SJSA1 (cell line): ENCODE measurements at regions not wholly inside any gene's neighbourhood (a gene's known extent, or its start where the extent isn't known, plus 50 kb on each side); places are given as distances from the start of the nearest gene placed in this dataset.

ENCODE experiments used
- DNase-seq, 2 experiments: peaks; one replicate each; pipeline ENCODE4 v3.0.0-alpha.2; 2015 to 2020; ENCODE audit warnings: low spot score in 2 of 2, low read depth in 1 of 2
- H3K27ac ChIP-seq: fragments of 250-450 bp; sonication (Bioruptor Pico); 2 replicates; pipeline ENCODE4 v1.5.1; 2020; ENCODE audit warnings: mild to moderate bottlenecking, moderate library complexity
- H3K27me3 ChIP-seq: fragments of 250-450 bp; sonication (Bioruptor Pico); replicated peaks from 2 replicates; pipeline ENCODE4 v1.5.1; 2020; ENCODE audit warnings: mild to moderate bottlenecking, moderate library complexity
- H3K36me3 ChIP-seq: fragments of 250-450 bp; sonication (Bioruptor Pico); 2 replicates; pipeline ENCODE4 v1.5.1; 2020; ENCODE audit warnings: mild to moderate bottlenecking
- H3K4me1 ChIP-seq: fragments of 250-450 bp; sonication (Bioruptor Pico); replicated peaks from 2 replicates; pipeline ENCODE4 v1.6.1; 2021; ENCODE audit warnings: mild to moderate bottlenecking
- H3K4me3 ChIP-seq: fragments of 250-450 bp; sonication (Bioruptor Pico); 2 replicates; pipeline ENCODE4 v1.5.1; 2020; ENCODE audit warnings: mild to moderate bottlenecking
- H3K9me3 ChIP-seq: fragments of 250-450 bp; sonication (Bioruptor Pico); replicated peaks from 2 replicates; pipeline ENCODE4 v1.5.1; 2020; ENCODE audit warnings: mild to moderate bottlenecking

DNA sequence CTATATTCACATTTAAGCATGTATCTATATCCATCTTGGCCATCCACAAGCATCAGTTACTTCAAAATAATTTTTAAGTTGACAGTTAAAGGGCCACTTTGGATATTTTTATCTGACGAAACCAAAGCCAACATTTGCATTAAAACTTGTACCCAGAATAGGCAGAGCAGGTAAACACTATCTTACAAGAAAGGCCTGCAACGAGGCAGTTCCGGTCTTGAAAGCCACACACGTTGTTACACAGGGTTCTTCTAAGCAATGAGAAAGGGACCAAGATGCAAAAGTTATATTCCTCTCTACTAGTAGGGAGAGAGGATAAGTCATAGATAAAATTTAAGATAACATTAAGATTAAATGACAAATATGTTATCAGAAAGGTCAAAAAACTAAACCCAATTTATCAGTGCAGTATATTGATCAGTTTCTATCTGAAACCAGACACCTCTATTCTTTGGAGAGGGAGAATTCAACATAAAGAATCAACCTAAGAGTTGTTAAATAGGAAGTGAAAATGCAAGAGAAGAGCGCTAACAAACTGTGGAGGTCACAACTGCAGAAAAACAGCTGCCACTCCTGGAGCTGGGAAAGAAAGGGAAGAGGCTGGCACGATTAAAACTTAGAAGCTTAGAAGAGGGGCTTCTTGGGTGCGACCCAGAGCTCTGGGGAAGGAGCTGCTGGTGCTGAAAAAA, 701.3 kb downstream of the TNS3 start:
- Histone ChIP-seq H3K4me3 (no peak overlapping the region), H3K9me3 (no peaks in the 10 kb centered on the region), H3K4me1 (no peaks in the 10 kb centered on the region), H3K36me3 (no peaks in the 10 kb centered on the region), H3K27me3 (no peaks in the 10 kb centered on the region), H3K27ac (no peak overlapping the region)
- no peak for DNase-seq

GRCh38 chr7:46879783-46880182, 702.1 kb downstream of the TNS3 start:
- Histone ChIP-seq H3K4me3 (no peak overlapping the region), H3K9me3 (no peaks in the 10 kb centered on the region), H3K36me3 (no peaks in the 10 kb centered on the region), H3K4me1 (no peaks in the 10 kb centered on the region), H3K27me3 (no peaks in the 10 kb centered on the region), H3K27ac (no peak overlapping the region)
- DNase-seq, result no peak

DNA sequence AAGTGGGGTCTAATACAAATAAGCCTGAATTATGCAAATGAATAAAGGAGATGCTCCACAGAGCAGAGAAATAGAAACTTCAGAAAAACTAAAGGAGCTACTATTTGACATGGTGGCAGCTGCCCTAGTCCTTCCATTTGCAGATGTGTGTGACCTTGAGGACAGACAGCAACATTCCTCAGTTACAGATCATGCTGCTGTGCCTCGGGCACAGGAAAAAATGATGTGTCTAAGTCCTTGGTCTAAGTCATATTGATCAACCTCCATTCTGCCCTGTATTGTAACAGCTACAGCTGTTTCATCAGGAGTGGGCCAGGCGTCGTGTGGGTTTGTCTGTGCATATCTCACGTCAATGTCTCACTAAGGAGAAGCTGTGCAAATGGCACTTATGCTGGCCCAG, 710.4 kb downstream of the TNS3 start:
- DNase-seq, result no peak
- Histone ChIP-seq H3K4me3 (no peak overlapping the region), H3K9me3 (no peaks in the 10 kb centered on the region), H3K4me1 (peaks cover 9% of the 10 kb centered on the region), H3K36me3 (no peaks in the 10 kb centered on the region), H3K27ac (no peak overlapping the region), H3K27me3 (no peaks in the 10 kb centered on the region)

DNA sequence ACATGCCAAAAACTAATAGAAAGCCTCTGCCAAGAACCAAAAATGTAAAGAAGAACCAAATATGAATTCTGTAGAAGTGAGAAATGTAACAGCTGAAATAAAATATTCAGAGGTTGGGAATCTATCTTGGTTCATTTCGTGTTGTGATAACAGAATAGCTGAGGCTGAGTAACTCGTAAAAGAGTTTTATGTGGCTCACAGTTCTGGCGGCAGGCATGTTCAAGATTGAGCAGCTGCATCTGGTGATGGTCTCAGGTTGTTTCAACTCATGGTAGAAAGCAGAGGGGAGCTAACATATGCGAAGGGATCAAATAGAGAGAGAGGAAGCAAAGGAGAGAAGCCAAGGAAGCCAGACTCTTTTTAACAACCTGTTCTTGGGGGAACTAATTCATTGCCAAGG, 717.2 kb downstream of the TNS3 start:
- Histone ChIP-seq H3K27ac (no peak overlapping the region), H3K4me3 (no peak overlapping the region), H3K9me3 (no peaks in the 10 kb centered on the region), H3K4me1 (no peaks in the 10 kb centered on the region), H3K27me3 (no peaks in the 10 kb centered on the region), H3K36me3 (no peaks in the 10 kb centered on the region)
- no peak for DNase-seq

GRCh38 chr7:46859963-46860475, 721.9 kb downstream of the TNS3 start:
- no peaks in the 10 kb centered on the region for H3K9me3 ChIP-seq
- H3K36me3 ChIP-seq, result no peaks in the 10 kb centered on the region
- no peak overlapping the region for H3K27ac ChIP-seq
- no peak overlapping the region for H3K4me3 ChIP-seq
- peaks cover 3% of the 10 kb centered on the region; the same call in 1 of the 2 replicates for H3K4me1 ChIP-seq
- DNase-seq, result no peak
- H3K27me3 ChIP-seq, result no peaks in the 10 kb centered on the region

- H3K9me3 ChIP-seq, result no peaks in the 10 kb centered on the region
- H3K4me3 ChIP-seq, result no peak overlapping the region
- no peaks in the 10 kb centered on the region for H3K27me3 ChIP-seq
- no peak overlapping the region for H3K27ac ChIP-seq
- DNase-seq, result no peak
- peaks cover 10% of the 10 kb centered on the region for H3K4me1 ChIP-seq
- H3K36me3 ChIP-seq, result no peaks in the 10 kb centered on the region
Observed at GRCh38 chr7:46855851-46856250, 726.1 kb downstream of the TNS3 start.

GRCh38 chr7:46854958-46855473, 726.9 kb downstream of the TNS3 start:
- no peaks in the 10 kb centered on the region for H3K9me3 ChIP-seq
- no peak overlapping the region for H3K27ac ChIP-seq
- peaks cover 19% of the 10 kb centered on the region for H3K4me1 ChIP-seq
- no peaks in the 10 kb centered on the region for H3K27me3 ChIP-seq
- H3K36me3 ChIP-seq, result no peaks in the 10 kb centered on the region
- no peak for DNase-seq
- no peak overlapping the region for H3K4me3 ChIP-seq

GRCh38 chr7:46853451-46853850, 728.5 kb downstream of the TNS3 start:
- Histone ChIP-seq H3K36me3 (no peaks in the 10 kb centered on the region), H3K4me3 (no peak overlapping the region), H3K4me1 (peaks cover 34% of the 10 kb centered on the region), H3K9me3 (no peaks in the 10 kb centered on the region), H3K27ac (no peak overlapping the region), H3K27me3 (no peaks in the 10 kb centered on the region)
- DNase-seq, result no peak

- H3K4me3 ChIP-seq, result no peak overlapping the region
- no peak overlapping the region for H3K27ac ChIP-seq
- H3K9me3 ChIP-seq, result no peaks in the 10 kb centered on the region
- no peak for DNase-seq
- H3K4me1 ChIP-seq, result peaks cover 39% of the 10 kb centered on the region
- H3K27me3 ChIP-seq, result no peaks in the 10 kb centered on the region
- H3K36me3 ChIP-seq, result no peaks in the 10 kb centered on the region
Observed at GRCh38 chr7:46852795-46853194, 729.1 kb downstream of the TNS3 start.

DNA sequence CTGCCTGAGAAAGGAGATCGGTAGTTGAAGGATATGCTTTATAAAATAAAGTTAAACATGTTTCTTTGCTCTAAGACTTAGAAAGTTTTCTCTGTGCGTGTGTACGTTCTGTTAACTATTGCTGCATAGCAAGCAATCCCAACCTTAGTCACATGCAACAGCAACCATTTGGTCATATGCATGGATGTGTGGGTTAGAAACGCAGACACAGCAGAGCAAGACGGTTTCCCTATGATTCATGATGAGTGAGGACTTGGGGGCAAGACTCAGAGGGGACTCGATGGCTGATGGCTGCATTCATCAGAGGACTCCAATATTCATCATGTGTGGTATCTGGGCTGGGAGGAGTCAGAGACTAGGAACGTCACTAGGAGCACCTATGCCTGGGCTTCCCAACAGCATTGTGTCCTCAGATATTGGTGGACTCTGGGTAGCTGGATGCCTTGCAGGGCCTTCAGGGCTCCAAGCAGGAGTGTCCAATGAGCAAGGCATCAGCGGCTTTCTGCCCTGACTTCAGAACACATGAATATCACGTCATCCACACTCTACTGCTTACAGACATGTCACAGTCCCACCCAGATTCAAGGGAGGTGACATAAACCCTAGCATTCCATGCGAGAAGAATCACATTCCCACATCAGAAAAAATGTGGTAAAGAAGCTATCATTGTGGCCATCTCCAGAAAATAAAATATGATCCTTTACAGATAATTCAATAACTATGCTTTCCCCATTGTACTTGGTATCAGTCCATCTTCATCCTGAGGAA, 731.2 kb downstream of the TNS3 start:
- DNase-seq, result peak; percentile 59 to 71
- no peak overlapping the region for H3K4me3 ChIP-seq
- no peaks in the 10 kb centered on the region for H3K36me3 ChIP-seq
- H3K4me1 ChIP-seq, result peaks cover 39% of the 10 kb centered on the region
- H3K27ac ChIP-seq, result peak overlapping the region; percentile 81
- no peaks in the 10 kb centered on the region for H3K9me3 ChIP-seq
- H3K27me3 ChIP-seq, result no peaks in the 10 kb centered on the region

DNA sequence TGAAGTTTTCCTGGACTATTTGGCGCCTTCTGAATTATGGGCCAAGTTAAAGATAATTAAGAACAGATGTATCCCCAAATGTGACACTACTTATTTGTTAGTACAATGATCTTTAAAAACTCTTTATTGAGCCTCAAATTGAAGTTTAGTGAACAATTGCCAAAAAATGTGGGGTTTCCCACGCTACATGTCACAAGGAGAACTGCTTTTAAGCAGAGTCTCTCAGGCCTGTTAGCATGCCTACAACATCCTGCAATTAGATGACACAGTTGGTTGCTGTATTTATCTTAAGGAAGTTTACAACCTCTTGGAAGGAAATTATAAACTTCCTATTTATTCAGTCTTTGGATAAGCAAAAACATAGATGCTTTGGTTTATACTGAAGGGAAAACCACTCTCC, 733.0 kb downstream of the TNS3 start:
- Histone ChIP-seq H3K27me3 (no peaks in the 10 kb centered on the region), H3K36me3 (no peaks in the 10 kb centered on the region), H3K27ac (peak overlapping the region; percentile 81), H3K4me3 (no peak overlapping the region), H3K4me1 (peaks cover 33% of the 10 kb centered on the region), H3K9me3 (no peaks in the 10 kb centered on the region)
- peak; percentile 57 to 80 for DNase-seq

DNA sequence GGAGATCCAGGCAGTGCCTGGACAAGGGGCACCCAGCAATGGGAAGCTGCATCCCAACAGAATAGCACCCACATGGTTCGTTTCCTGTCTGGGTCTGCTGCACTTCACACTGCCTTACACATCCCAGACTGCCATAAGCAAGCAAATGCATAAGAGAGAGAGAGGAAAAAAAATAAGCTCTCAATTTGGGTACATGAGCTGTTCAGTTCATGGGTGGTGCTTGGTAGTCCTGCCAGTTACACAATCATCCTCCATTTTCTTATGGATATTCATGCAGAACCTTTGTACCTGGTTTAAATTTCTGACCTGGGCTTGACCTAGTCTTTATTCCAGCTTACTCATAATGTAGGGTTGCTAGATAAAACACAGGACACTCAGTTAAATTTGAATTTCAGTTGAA, 733.6 kb downstream of the TNS3 start:
- Histone ChIP-seq H3K9me3 (no peaks in the 10 kb centered on the region), H3K27ac (peak overlapping the region; percentile 81), H3K4me1 (peaks cover 33% of the 10 kb centered on the region), H3K36me3 (no peaks in the 10 kb centered on the region), H3K4me3 (no peak overlapping the region), H3K27me3 (no peaks in the 10 kb centered on the region)
- DNase-seq, result peak in 1 of 2 experiments; percentile 7

- Histone ChIP-seq H3K4me3 (no peak overlapping the region), H3K36me3 (no peaks in the 10 kb centered on the region), H3K27me3 (no peaks in the 10 kb centered on the region), H3K9me3 (no peaks in the 10 kb centered on the region), H3K27ac (no peak overlapping the region), H3K4me1 (peaks cover 33% of the 10 kb centered on the region)
- no peak for DNase-seq
Observed at GRCh38 chr7:46847126-46847525, 734.8 kb downstream of the TNS3 start.

DNA sequence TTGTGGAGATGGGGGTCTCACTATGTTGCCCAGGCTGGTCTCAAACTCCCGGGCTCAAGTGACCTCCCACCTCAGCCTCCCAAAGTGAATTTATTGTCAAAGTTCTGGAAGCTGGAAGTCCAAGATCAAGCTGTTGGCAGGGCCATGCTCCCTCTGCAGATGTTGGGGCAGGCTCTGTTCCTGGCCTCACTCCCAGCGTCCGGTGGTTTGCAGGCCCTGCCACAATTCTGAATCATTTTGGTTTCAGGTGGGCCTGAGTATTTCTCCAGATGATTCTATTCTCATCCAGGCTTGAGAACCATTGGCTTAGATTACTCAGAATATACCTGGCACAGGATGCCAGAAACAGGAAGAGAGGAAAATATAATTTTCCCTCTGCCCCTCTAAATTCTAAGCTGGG, 737.4 kb downstream of the TNS3 start:
- no peaks in the 10 kb centered on the region for H3K36me3 ChIP-seq
- no peak overlapping the region for H3K4me3 ChIP-seq
- H3K9me3 ChIP-seq, result no peaks in the 10 kb centered on the region
- no peak for DNase-seq
- no peak overlapping the region for H3K27ac ChIP-seq
- no peaks in the 10 kb centered on the region for H3K27me3 ChIP-seq
- H3K4me1 ChIP-seq, result peaks cover 15% of the 10 kb centered on the region
